GM12875 (cell line): ENCODE measurements at regions not wholly inside any gene's neighbourhood (a gene's known extent, or its start where the extent isn't known, plus 50 kb on each side); places are given as distances from the start of the nearest gene placed in this dataset.

Experiments
- H3K4me3 ChIP-seq: one replicate; pipeline ENCODE4 v1.5.1; 2011; ENCODE audit warnings: low read depth, low read length, control low read depth
- CTCF ChIP-seq: IDR thresholded peaks from 2 replicates; pipeline ENCODE4 v1.5.1; 2011; ENCODE audit warnings: low read depth, mild to moderate bottlenecking, control low read depth, inconsistent platforms, low read length, moderate library complexity, borderline replicate concordance; ENCODE audit not compliant: insufficient read depth

GRCh38 chr5:103374473-103374963 lies 116.0 kb downstream of the MACIR start:
- no peak for TF ChIP-seq CTCF
- H3K4me3 ChIP-seq, result no peak overlapping the region

- no peak for TF ChIP-seq CTCF
- H3K4me3 ChIP-seq, result no peak overlapping the region
Observed at GRCh38 chr5:103373597-103374472, 115.3 kb downstream of the MACIR start.

DNA sequence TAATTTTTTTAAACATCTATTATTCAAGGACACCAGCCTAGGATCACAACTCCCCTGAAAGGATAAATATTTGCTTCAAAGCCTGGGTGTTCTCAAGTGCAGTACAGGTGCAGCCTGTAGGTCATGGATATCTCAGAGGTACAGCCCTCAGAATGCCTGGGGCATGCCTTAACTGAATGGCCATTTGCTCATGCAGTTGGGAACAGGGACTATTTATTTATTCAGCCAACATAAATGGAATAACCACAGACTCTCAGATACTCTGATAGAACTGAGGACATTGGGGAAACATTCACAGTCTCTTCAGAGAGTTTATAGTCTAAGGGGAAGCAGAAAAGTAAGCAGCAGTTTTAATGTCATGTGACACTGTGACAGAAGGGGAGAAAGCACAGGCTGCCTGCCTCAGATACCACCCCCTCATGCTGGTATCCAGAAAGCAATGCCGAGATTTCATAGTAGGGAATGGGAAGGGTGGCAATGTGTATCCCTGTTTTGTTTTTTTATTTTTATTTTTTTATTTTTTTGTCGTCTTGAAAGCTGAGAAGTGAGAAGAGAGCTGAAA lies 112.6 kb downstream of the MACIR start:
- TF ChIP-seq CTCF, result no peak
- no peak overlapping the region for H3K4me3 ChIP-seq

DNA sequence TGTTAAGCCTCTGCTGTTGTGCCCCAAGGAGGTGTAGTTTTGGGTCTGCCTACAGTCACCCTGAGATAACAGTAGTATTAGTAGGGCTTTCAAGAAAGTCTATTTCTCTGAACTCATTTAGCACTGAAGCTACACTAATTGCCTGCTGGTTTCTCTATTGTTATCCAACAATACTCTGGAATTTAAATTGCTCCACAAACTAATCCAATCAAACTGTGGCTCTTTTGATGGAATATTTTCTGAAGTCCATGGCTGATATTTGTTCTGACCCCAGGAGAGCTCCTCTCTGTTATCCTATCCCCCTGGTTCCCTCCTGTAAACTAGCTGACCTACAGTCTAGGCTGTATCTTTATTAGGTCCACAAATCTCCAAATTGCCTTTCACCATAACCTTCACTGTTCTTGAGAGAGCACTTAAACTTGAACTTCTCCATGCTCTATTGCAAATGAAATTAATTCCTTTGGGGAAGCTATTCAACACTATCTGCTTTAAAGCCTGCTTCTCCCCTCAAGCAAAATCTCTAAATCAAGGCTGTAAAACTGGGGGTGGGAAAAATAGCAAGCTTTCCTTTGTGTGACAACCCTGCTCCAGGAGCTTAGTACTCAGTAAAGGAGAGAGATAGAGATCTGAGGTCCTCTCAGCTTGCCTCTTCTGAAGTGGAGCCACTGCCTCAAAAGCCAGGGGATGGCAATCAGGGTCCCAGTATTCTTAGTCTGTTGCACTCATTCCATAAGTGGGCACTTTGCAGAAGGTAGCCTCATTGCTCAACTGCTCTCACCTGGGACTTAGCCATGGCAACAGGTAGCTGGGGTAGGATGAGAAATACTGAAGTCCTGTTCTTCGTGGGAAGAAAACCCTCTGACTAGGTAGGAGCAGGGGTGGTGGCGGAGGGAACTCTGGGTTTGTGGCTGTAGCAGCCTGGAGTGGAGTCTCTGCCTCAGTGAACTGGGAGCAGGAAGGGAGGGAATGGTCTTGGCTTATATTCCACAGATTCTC lies 110.9 kb downstream of the MACIR start:
- H3K4me3 ChIP-seq, result no peak overlapping the region
- TF ChIP-seq CTCF, result no peak

DNA sequence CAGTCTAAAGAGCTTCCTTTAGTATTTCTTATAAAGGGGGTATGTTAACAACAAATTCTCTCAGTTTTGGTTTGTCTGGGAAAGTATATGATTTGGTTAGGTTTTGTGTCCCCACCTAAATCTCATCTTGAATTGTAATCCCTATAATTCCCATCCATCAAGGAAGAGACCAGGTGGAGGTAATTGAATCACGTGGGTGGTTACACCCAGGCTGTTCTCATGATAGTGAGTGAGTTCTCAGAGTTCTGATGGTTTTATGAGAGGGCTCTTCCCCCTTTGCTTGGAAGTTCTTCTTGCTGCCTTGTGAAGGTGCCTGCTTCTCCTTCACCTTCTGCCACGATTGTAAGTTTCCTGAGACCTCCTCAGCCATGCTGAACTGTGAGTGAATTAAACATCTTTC lies 109.1 kb downstream of the MACIR start:
- TF ChIP-seq CTCF, result no peak
- H3K4me3 ChIP-seq, result no peak overlapping the region

DNA sequence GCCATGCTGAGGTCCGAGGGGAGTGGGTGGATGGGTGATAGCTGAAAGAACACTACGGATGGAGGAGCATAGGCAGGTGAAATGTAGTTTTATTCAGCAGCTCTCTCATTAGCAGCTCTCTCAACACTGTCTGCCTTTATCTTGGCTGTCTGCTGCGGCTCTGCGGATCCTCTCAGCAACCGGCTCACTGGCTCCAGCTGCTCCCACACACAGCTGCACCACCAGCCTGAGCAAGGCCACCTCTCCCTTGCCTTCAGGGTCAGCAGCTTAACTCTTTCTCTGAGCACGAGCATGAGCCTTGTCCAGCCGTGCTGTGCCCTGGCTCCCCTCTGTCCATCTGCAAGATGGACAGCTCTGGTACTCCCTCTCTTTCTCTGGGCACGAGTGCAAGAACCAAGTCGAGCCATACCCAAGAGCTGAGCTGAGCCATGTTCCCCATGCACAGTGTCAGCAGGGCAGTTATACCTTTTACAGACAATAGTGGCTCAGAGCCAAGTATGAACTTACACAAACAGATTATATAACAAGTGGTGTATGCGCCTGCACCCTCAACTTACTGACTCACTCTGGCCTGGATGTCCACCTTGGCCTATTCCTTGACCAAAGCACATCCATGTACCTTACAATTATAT lies 108.5 kb downstream of the MACIR start:
- no peak overlapping the region for H3K4me3 ChIP-seq
- no peak for TF ChIP-seq CTCF
